Effector CD4-positive, alpha-beta T cell (primary cell): ENCODE measurements at regions not wholly inside any gene's neighbourhood (a gene's known extent, or its start where the extent isn't known, plus 50 kb on each side); places are given as distances from the start of the nearest gene placed in this dataset.

Source experiments
- DNase-seq: peaks from one replicate; pipeline ENCODE4 v3.0.0-alpha.2; 2020

DNA sequence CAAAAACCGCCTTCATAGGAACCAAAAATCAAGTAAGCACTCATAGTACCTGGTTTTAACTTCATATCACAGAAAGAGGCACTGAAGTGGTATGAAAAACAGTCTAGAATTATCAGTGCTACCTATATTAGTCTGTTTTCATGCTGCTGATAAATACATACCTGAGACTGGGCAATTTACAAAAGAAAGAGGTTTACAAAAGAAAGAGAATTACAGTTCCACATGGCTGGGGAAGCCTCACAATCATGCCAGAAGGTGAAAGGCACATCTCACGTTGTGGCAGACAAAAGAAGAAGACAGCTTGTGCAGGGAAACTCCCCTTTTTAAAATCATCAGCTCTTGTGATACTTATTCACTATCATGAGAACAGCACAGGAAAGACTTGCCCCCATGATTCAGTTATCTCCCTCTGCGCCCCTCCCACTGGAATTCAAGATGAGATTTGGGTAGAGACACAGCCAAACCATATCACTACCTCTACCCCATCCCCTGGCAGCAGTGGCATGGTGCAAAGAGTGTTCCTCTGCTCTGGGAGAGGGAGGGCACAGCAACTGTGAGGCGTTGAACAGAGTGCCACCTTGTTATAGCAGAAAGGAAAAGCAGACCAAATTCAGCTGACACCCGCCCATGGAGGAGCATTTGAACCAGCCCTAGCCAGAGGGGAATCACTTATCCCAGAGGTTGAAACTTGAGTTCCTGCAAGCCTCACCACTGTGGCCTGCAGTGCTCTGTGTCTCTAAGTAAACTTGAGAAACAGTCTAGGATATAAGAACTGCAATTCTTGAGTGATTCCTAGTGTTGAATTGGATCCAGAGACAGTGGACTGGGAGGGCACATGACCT, 61.9 kb upstream of the PTPRZ1 start:
- DNase-seq = no peak

DNA sequence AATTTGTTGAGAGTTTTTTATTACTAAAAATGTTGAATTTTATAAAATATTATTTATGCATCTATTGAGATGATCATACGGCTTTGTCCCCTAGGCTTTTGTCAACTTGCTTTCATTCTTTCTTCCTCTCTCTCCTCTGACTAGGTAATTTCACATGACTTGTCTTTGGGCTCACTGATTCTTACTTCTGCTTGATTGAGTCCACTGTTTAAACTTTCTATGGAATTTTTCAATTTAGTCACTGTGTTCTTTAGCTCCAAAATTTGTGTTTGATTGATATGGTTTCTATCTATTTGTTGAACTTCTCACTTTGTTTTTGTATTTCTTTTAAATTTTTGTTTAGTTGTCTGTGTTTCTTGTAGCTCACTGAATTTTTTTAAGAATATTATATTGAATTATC, 65.9 kb upstream of the PTPRZ1 start:
- DNase-seq = no peak

DNA sequence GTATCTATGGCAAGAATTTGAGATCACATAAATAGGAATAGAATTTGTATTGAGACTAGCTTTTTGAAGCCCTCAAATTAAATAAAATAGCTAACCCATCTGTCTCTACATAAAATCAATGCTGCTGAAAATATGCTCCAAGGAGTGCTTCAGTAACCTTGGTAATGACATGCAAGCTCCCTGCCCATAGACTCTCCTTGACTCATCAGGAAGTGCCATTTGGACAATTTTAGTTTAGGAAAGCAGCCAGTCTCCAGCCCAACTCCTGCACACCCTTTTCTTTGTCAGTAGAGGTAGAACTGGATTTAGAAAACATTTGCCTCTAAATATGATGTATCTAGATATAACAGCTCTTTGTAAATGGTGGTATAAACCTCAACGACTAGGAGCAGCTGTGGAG, 69.9 kb upstream of the PTPRZ1 start:
- DNase-seq = no peak

DNA sequence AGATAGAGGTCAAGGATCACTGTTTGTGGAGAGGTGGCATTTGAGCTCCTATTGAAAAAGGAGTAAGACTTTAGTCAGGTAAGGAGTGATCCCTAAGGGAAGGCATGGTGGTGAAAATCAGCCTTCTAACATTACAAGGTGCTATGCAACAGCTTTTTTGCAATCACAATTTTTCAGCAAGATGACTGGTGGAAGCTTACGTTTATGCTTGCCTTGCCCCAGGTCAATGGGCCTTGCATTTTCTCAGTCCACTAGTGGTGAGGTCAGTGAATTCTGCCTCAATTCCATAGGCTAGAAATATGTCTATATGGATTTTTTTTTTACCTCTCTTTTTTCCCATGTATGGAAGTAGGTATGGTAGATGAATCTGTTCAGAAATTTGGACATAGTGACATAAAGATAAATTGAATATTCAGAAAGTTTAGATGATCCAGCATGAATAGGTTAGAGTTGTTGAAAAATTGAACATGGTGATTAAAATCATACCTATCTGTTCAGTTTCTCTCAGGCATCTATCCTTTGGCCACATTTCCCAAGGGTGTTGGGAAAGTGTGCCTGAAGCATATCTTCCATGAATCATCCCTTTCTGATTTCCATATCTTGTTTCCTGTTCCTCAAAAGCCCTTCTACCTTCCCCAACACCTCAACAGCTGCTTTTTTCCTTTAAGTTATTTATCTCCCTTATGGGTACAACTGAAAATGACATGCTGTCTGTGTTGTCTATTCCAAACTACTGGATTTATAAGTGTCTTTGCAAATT, 71.9 kb upstream of the PTPRZ1 start:
- no peak for DNase-seq

DNA sequence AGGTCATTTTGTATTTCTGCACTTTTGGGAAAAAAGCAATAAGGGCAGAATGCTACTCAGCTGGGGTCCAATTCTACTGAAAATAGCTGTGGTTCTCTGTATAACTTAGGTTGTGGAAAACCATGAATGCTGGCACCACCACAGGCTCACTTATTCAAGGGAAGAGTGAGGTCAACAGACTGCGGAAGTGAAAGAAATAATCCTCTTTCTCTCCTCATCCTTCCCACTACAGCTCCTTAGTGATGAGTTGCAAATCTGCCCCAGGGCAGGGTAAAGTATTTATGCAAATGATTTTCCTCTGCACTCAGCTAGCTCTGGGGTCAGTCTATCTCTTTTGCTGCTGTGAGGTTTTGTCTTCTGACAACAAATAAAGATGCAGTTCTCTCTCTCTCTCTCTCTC, 74.1 kb upstream of the PTPRZ1 start:
- DNase-seq = no peak

DNA sequence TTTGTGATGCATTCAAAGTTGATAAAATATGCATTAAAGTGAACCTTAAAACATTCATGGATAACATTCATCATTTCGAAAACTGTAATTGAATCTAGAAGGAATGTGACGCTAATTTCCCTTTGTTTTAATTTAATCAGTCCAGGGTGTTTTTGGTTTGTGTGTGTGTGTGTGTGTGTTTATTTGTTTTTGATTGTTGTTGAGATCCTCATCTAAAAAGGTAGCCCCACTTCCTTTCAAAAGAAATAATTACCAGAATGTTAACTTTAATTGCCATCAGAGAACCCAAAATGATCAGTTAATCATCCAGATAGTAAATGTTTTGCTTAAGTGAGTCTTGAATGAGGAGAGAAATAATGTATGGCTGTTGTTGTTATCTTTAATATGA, 74.5 kb upstream of the PTPRZ1 start:
- DNase-seq = no peak

DNA sequence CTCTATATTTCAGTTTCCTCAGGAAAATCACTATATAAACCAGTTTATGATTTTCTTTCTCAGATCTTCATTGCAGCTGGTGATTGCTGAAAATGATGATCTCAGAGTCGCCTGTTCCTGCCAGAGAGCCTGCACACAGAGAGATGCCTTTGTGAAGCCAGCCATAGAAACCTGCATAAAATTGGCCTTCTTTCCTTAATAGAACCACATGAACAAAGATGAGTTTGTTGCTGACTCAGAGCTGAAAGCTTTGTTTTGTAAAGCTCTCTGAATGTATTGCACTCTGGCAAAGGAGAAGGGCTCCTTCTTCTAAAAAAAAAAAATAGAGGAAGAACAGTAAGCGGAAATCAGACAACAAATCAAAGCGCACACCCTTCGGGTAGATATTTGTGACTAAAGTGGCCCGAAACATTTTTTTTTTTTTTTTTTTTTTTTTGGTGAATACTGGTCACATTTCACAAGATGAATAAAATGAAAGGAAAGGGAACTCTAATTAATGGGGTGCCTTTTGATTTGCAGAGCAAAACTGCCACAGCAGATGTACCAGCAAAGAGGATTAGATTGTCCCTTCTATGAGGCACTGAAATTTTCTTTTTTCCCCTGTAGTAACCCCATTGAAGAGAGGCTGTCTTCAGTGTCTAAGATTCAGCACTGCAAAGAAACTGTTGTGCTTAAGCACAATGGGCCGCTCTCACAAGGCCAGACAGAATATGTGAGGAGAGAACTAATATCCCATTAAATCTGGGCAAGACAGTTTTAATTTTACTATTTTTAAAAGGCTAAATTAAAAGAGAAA, 75.1 kb upstream of the PTPRZ1 start:
- no peak for DNase-seq

DNA sequence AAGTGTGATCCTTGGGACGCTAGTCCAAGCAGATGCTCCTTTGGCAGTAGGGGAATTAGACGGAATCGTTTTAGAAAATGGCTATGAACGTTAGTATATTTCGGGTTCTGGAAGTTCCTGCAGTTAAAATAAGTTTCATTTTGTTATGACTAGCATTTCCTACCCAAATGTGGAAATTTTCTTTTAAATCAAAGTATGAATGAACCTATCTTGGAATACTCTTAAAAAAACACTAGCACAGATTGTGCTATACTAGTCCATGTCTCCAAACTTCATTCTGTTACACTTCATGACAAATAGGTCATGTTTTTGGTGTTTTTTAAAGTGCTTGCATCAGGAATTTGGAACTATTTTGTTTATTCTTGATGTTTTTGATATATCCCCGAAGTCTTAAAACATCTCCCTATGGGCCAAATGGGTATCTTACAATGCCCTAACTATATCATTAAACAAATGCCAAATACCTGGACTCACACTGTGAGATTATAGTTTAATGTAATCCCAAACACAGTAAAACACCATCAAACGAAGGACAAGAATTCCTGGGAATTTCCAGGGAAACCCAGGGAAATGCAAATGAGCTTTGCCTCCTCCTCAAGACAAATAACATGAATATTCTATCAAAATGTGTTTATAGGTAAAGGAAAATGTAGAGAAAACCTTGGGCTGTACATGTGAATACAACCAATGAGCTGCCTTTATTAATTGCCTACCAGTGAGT, 75.9 kb upstream of the PTPRZ1 start:
- no peak for DNase-seq

DNA sequence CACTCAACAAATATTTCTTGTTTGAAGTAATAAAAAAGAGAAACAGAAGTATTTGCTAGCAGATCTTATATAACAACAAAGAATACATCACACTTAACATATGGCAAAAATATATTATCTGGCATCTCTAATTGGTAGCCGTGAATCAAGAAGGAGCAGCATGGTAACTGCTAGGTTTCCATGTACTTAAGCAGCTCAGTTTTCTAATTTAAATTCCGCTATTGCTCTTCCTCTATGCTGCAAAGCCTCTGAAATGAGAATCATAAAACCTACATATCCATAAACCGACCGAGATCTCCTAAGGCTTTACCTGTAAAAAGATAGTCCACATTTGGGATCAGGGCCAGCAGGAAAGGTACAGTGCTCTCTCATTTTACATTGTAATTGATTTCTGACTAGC, 76.6 kb upstream of the PTPRZ1 start:
- DNase-seq = no peak

DNA sequence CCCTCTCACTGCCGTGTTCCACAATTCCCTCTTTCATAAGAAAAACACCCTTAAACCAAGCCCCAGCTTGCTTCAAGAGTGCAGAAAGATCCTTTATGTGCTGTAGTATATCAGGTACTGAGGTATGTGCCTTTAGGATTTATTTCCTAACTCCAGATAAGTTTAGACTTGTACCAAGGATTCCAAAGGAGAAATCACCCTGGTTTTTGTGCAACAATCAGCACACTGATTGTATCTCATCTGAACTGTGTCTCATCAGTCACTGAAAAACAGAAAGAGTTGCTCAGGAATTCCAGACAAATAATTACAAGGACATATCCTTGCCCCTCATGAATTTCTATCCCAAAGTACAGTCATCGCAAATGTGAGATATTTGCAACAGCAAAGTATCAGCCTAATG, 77.2 kb upstream of the PTPRZ1 start:
- no peak for DNase-seq

DNA sequence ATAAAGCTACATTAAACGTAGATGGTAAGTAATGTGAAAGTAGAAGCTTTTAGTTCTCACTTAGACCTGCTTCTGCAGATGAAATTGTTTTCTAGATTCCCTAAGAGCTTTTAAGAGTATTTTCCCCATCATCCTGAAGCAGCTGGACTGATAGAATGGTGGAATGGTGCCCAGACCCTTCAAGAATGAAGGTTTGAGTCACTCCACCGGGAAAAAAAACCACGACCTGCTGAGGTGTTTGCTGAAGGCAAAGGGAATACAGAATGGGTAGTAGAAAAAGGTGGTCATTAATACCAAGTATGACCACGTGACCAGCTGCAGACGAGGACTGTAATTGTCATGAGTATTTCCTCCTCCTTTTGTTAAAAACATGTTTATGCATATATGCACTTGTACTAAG, 79.2 kb upstream of the PTPRZ1 start:
- DNase-seq = no peak

DNA sequence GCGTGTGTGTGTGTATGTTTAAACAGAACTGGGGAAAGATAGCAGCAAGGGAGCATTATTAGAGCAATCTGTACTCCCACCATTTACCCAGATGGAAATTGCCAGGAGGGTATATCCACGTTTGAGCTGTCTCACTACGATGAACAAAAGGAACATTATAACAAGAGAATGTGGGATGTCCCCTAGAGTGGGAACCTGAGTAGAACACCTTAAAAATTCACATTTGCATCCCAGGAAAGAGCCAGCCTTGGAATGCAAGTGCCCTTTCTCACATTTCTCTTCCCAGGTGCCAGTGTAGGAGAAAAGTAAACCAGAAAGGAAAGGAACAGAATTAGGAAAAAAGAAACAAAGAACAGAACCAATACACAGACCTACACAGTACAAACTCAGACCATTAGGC, 95.3 kb upstream of the PTPRZ1 start:
- DNase-seq = no peak

DNA sequence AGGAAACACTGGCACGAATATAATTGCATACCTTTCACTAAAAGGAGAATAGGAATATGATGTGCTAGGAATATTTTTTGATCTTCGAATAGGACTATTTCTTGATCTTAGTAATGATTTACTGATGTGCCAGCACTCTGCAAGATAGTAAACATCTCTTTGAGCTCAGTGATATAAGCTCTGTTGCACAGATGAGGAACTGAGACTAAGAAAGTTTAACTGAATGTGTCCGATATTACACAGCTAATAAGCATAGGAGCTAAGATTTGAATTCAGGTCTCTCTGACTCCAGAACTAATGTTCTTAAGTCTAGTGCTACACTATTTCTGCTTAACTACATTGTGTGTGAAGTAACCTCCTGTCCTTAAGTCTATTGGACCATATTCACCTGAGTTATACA, 98.4 kb upstream of the PTPRZ1 start:
- DNase-seq = no peak

DNA sequence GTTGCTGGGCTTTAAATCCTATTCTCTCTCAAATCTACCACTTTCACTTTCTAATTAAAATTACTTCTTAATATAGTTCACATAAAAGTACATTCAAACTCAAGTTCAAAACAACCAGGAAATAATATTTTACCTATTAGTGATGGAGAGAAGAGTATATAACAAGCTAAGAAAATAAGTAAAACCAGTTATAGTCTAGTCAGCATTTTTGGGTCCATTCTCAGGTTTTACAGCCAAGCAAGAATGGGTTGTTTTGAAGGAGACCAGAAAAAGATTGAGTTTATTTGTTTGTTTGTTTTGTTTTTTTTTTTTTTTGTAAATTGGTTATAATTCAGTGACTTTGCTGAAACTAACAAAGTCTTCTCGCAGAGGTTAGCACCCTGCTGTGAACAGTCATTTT, 106.3 kb upstream of the PTPRZ1 start:
- DNase-seq = no peak

DNA sequence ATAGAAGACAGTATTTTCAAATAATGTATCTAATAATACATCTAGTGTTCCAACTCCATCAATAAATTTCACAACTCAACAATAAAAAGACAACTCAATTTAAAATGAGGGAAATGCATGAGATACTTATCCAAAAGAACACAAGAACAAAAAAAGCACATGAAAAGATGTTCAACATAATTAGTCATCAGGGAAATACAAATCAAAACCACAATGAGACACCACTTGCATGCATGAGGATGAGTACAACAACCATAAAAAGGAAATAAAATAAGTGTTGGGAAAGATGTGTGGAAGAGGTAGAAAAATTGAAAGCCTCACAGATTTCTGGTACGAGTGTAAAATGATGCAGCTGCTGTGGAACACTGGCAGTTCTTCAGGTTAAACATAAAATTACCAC, 111.6 kb upstream of the PTPRZ1 start:
- no peak for DNase-seq

DNA sequence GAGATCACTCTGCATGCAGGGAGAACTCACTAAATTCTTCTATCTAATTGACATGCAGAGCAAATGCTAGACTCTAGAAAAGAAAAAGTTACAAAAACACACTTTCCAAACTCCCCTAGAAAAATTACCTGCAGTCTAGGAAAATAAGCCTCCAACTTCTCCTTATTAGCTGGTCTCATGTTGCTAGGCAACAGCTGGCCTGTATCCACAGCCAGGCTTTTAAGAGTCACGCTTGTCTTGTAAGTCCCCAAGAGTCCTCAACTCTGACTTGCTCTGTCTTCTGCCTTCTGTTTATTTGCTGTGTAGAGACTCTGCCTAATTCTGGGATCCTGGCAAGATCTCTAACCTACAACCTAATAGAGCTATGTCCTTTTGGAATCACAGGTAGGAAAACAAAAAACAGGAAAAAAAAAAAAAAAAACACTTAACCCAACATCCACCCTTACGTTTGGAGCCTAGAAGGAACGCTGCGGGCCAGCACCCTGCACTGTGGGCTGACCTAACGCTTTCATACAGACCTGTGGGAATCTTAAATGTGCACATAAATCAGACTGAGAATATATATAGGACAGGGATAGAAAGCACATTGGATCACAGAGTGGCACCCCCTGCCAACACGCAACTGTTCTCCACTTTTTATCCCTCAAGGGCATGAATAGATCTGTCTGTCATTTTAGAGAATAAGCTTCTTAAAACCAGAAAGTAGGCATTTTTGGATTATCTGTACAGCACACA, 117.0 kb upstream of the PTPRZ1 start:
- DNase-seq = no peak

DNA sequence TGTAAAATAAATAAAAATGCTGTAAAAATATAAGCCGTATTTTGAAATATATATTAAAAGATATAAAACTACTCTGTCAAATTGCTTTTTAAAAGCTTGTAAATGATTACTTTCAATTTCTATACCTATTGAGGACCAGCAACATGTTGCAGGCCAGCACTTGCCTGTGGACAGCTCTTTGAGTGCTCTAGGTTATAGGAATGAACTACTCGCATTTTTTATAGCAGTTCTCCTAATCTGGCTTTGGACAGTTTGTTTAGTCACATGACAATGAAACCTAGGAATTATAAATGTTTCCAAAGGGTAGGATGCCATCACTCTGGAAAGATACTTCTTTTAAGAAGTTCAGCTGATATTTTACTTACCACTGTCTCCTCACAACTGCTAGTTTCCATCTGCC, 117.7 kb upstream of the PTPRZ1 start:
- DNase-seq = no peak

DNA sequence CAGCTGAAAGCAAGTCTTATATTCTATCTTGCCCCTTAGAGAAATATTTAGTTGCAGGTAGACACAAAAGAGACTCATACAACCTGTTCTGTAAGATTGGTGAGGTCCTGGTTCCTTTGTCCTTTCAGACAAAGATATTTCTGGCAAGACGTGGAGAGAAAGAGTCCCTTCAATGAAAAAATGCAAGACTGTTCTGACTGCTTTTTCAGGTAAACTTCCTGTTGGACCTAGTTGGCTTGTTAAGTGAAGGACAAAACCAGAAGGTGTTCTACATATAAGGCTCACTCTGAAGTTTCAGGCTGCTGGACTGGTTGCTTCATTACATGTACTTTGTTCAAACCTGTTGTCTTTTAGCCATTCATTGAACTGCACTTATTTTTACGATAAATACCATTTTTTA, 119.0 kb upstream of the PTPRZ1 start:
- no peak for DNase-seq

DNA sequence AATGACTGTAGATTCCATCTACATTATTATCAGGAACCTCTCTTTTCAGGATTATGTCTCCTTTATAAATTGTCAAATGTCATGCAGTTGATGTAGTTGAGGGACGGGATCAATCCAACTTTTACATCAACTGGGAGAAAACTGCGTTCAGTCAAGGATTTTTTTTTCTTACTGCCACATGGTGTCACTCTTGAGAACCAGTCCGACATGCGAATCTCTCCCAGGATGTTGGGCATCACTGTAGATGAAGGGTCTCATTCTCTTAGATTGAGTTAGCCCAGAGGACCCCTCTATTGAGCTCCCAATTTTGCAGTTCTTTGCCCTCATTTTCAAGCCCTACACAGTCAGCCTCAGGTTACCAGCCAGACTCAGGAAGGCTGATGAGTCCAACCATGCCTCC, 120.3 kb upstream of the PTPRZ1 start:
- DNase-seq = no peak

DNA sequence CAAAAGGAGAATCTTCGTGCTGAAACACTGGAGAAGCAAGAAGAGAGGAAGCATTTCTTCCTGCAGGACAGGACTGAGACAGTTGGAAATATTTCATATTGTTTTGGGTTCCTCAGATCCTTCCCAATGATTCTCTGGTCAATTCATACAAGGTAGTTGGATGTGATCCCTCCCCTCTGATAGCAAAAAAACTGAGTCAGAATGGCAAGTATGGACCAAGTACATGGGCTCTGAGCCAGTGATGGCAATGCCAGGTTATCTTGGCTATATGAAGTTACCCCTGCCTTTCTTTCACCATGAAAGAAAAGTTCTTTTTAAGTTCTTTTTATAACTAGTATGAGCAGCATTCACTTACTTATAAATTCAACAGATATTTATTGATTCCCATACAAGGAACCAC, 124.4 kb upstream of the PTPRZ1 start:
- no peak for DNase-seq

DNA sequence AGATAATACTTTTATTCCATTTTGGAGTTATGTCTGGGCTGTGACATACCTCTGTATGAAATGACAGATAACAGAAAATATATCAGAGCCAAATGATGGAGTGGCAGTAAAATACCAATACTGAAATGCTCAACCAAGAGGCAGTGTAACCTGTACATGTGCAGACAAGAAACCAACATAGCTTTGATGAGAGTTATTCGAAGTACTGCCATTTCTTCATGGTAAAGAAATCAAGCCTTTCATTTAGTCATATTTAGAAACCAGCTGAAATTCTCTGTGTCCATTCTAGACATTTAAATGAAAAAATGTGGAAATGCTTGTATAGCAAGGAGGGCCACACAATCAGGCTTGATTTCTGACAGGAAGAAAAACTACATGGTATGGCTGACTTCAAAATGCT, 127.1 kb upstream of the PTPRZ1 start:
- DNase-seq = no peak

DNA sequence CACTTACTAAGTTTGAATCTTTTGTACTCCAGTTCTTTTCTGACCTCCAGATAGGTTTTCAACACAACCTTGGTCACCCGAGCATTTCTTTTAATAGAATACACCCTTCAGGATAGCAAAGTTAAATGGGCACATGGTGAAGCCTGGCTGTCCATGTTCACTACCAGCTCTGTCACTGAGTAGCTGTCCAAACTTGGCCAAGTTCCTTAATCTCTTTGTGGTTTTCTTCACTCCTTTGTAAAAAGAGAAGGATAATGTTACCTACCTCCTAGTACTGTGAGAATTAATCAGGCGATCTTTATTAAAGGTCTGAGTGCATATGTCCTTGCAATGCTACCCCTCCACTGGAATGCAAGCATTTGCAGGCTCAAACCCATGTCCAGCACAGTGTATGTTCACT, 128.1 kb upstream of the PTPRZ1 start:
- no peak for DNase-seq
